Fibroblast of lung (primary cell): ENCODE measurements at regions not wholly inside any gene's neighbourhood (a gene's known extent, or its start where the extent isn't known, plus 50 kb on each side); places are given as distances from the start of the nearest gene placed in this dataset.

Source experiments
- CTCF ChIP-seq, 2 donors: IDR thresholded peaks in 1 of 2; conservative IDR thresholded peaks in 1 of 2; 1 replicate in 1 of 2; 2 replicates in 1 of 2; pipeline ENCODE4 v1.5.1; 2011 to 2012; ENCODE audit warnings: low read length in 2 of 2, control low read depth in 1 of 2, inconsistent platforms in 1 of 2, low read depth in 1 of 2, mild to moderate bottlenecking in 1 of 2
- EZH2 ChIP-seq: IDR thresholded peaks from 2 replicates; pipeline ENCODE4 v1.5.1; 2012; ENCODE audit warnings: low read length, control low read depth, mild to moderate bottlenecking; ENCODE audit errors: missing control alignments

GRCh38 chr10:128943111-128943510 is 523.9 kb upstream of the MGMT start:
- TF ChIP-seq CTCF (conservative IDR thresholded peaks at IDR 0.05 in 1 of 2, IDR thresholded peaks at IDR 0.05 in 1 of 2; ENCODE audit: low read depth in 1 of 2, low read length in 2 of 2) = no peak
- no peak for TF ChIP-seq EZH2
